OCI-LY3 (cell line): ENCODE measurements at regions not wholly inside any gene's neighbourhood (a gene's known extent, or its start where the extent isn't known, plus 50 kb on each side); places are given as distances from the start of the nearest gene placed in this dataset.

ENCODE experiments used
- EZH2phosphoT487 ChIP-seq: fragments of 200-600 bp; shearing (Covaris generic); IDR thresholded peaks from 2 replicates; pipeline ENCODE4 v1.6.1; 2018; ENCODE audit warnings: antibody characterized with exemption, mixed run types, low read depth
- TF ChIP-seq, protein P1 (sequence below): fragments of 200-600, 300-600 bp; sonication (generic); IDR thresholded peaks from 2 replicates; pipeline ENCODE4 v1.5.1; 2014; ENCODE audit warnings: antibody characterized with exemption, low read length, low read depth

DNA sequence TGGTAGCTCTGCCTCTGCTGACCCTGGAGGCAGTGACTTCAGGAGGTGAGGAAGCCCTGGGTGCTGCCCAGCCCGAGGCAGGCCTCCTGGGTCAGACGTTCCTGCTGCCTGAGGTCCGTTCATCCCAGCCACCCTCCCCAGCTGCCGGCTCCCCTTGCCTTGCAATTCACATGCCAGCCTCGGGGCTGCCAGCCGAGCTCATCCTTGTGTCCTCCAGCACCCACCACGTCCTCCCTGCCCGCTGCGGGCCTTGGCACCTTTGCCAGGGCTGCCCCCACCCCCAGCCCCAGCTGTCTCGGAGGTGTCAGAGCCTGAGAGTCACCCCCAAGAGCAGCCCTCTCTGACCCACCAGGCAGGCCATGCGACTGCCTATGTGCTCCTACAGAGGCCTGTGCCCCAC lies 162.1 kb upstream of the RNF32 start:
- TF ChIP-seq, protein P1, sequence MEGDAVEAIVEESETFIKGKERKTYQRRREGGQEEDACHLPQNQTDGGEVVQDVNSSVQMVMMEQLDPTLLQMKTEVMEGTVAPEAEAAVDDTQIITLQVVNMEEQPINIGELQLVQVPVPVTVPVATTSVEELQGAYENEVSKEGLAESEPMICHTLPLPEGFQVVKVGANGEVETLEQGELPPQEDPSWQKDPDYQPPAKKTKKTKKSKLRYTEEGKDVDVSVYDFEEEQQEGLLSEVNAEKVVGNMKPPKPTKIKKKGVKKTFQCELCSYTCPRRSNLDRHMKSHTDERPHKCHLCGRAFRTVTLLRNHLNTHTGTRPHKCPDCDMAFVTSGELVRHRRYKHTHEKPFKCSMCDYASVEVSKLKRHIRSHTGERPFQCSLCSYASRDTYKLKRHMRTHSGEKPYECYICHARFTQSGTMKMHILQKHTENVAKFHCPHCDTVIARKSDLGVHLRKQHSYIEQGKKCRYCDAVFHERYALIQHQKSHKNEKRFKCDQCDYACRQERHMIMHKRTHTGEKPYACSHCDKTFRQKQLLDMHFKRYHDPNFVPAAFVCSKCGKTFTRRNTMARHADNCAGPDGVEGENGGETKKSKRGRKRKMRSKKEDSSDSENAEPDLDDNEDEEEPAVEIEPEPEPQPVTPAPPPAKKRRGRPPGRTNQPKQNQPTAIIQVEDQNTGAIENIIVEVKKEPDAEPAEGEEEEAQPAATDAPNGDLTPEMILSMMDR, result no peak
- no peak for TF ChIP-seq EZH2phosphoT487
